H9 (cell line): ENCODE measurements at regions not wholly inside any gene's neighbourhood (a gene's known extent, or its start where the extent isn't known, plus 50 kb on each side); places are given as distances from the start of the nearest gene placed in this dataset.

Experiments used
- DNase-seq: peaks from one replicate; pipeline ENCODE4 v3.0.0-alpha.2; 2017
- H2AFZ ChIP-seq: one replicate; pipeline ENCODE4 v1.6.1; 2013; ENCODE audit warnings: mild to moderate bottlenecking, low read length, control low read depth, moderate library complexity
- H2AK5ac ChIP-seq: 2 replicates; pipeline ENCODE4 v1.6.1; 2013; ENCODE audit warnings: low read length, control low read depth, mixed read lengths; ENCODE audit not compliant: insufficient read length
- H2BK120ac ChIP-seq: one replicate; pipeline ENCODE4 v1.6.1; 2013; ENCODE audit warnings: low read depth, mild to moderate bottlenecking, low read length, control low read depth, inconsistent platforms; ENCODE audit not compliant: poor library complexity, severe bottlenecking
- H2BK12ac ChIP-seq: 2 replicates; pipeline ENCODE4 v1.6.1; 2013; ENCODE audit warnings: low read length, control low read depth, mixed read lengths, low read depth; ENCODE audit not compliant: insufficient read length
- H2BK15ac ChIP-seq: 2 replicates; pipeline ENCODE4 v1.6.1; 2013; ENCODE audit warnings: low read depth, low read length, control low read depth
- H2BK20ac ChIP-seq: one replicate; pipeline ENCODE4 v1.6.1; 2013; ENCODE audit warnings: low read depth, mild to moderate bottlenecking, low read length, control low read depth, inconsistent platforms; ENCODE audit not compliant: poor library complexity, severe bottlenecking
- H2BK5ac ChIP-seq: 2 replicates; pipeline ENCODE4 v1.6.1; 2013; ENCODE audit warnings: low read length, control low read depth, mixed read lengths; ENCODE audit not compliant: insufficient read length
- H3K14ac ChIP-seq: 2 replicates; pipeline ENCODE4 v1.6.1; 2013; ENCODE audit warnings: low read length, control low read depth; ENCODE audit not compliant: insufficient read depth
- H3K18ac ChIP-seq: 2 replicates; pipeline ENCODE4 v1.6.1; 2013; ENCODE audit warnings: low read depth, mild to moderate bottlenecking, mixed read lengths, low read length, control low read depth; ENCODE audit not compliant: insufficient read length
- H3K23ac ChIP-seq: 2 replicates; pipeline ENCODE4 v1.6.1; 2013; ENCODE audit warnings: low read length, control low read depth, mixed read lengths, low read depth; ENCODE audit not compliant: insufficient read length
- H3K23me2 ChIP-seq: 2 replicates; pipeline ENCODE4 v1.6.1; 2013; ENCODE audit warnings: low read depth, mild to moderate bottlenecking, mixed read lengths, low read length, control low read depth; ENCODE audit not compliant: insufficient read length, poor library complexity, severe bottlenecking
- H3K27ac ChIP-seq: 2 replicates; pipeline ENCODE4 v1.5.1; 2013; ENCODE audit warnings: low read length, control low read depth, mixed read lengths, low read depth; ENCODE audit not compliant: insufficient read length
- H3K27me3 ChIP-seq: 2 replicates; pipeline ENCODE4 v1.6.1; 2013; ENCODE audit warnings: low read length, control low read depth, inconsistent platforms; ENCODE audit not compliant: insufficient read depth
- H3K4ac ChIP-seq: 2 replicates; pipeline ENCODE4 v1.6.1; 2013; ENCODE audit warnings: low read depth, mild to moderate bottlenecking, control low read depth, inconsistent platforms, low read length, moderate library complexity
- H3K4me1 ChIP-seq: 2 replicates; pipeline ENCODE4 v1.6.1; 2013; ENCODE audit warnings: low read length, control low read depth, inconsistent platforms; ENCODE audit not compliant: insufficient read depth
- H3K4me2 ChIP-seq: 2 replicates; pipeline ENCODE4 v1.6.1; 2013; ENCODE audit warnings: low read length, control low read depth, mixed read lengths; ENCODE audit not compliant: insufficient read length, insufficient read depth
- H3K56ac ChIP-seq: 2 replicates; pipeline ENCODE4 v1.6.1; 2013; ENCODE audit warnings: low read depth, mild to moderate bottlenecking, mixed read lengths, low read length, control low read depth; ENCODE audit not compliant: insufficient read length
- H3K79me1 ChIP-seq: 2 replicates; pipeline ENCODE4 v1.6.1; 2013; ENCODE audit warnings: low read depth, mild to moderate bottlenecking, moderate library complexity, low read length, control low read depth, inconsistent platforms; ENCODE audit not compliant: insufficient read depth, poor library complexity, severe bottlenecking
- H3K79me2 ChIP-seq: 2 replicates; pipeline ENCODE4 v1.6.1; 2013; ENCODE audit warnings: low read length, control low read depth, inconsistent platforms; ENCODE audit not compliant: insufficient read depth
- H3K9ac ChIP-seq: 2 replicates; pipeline ENCODE4 v1.6.1; 2013; ENCODE audit warnings: low read length, control low read depth, mixed read lengths; ENCODE audit not compliant: insufficient read length; ENCODE audit errors: extremely low read depth
- H3K9me3 ChIP-seq: one replicate; pipeline ENCODE4 v1.6.1; 2013; ENCODE audit warnings: low read depth, low read length, inconsistent platforms; ENCODE audit not compliant: control insufficient read depth
- H3T11ph ChIP-seq: one replicate; pipeline ENCODE4 v1.6.1; 2013; ENCODE audit warnings: mild to moderate bottlenecking, low read length, control low read depth, inconsistent platforms
- H4K20me1 ChIP-seq: one replicate; pipeline ENCODE4 v1.6.1; 2013; ENCODE audit not compliant: control insufficient read depth, insufficient read length, insufficient read depth
- H4K5ac ChIP-seq: 2 replicates; pipeline ENCODE4 v1.6.1; 2013; ENCODE audit warnings: low read depth, mild to moderate bottlenecking, mixed read lengths, low read length, control low read depth; ENCODE audit not compliant: insufficient read length
- H4K8ac ChIP-seq: replicated peaks from 2 replicates; pipeline ENCODE4 v1.6.1; 2013; ENCODE audit warnings: low read length, control low read depth, mixed read lengths, low read depth; ENCODE audit not compliant: insufficient read length
- H4K91ac ChIP-seq: 2 replicates; pipeline ENCODE4 v1.6.1; 2013; ENCODE audit warnings: low read depth, mild to moderate bottlenecking, moderate library complexity, mixed read lengths, low read length, control low read depth; ENCODE audit not compliant: insufficient read length
- H3K27ac Mint-ChIP-seq, 3 experiments: 2 replicates in 2 of 3; 3 replicates in 1 of 3; pipeline ENCODE4 v1.8.0; 2020 to 2021; ENCODE audit warnings: mixed read lengths in 3 of 3, mild to moderate bottlenecking in 1 of 3, moderate library complexity in 1 of 3
- H3K27me3 Mint-ChIP-seq: 2 replicates; pipeline ENCODE4 v1.8.0; 2021; ENCODE audit warnings: low read depth, mild to moderate bottlenecking, moderate library complexity, mixed read lengths
- H3K36me3 Mint-ChIP-seq, 3 experiments: 2 replicates in 2 of 3; 3 replicates in 1 of 3; pipeline ENCODE4 v1.8.0; 2020 to 2021; ENCODE audit warnings: low read depth in 3 of 3, mixed read lengths in 3 of 3; ENCODE audit not compliant: insufficient read depth in 1 of 3
- H3K4me1 Mint-ChIP-seq, 2 experiments: 2 replicates each; pipeline ENCODE4 v1.8.0; 2020; ENCODE audit warnings: mixed read lengths in 2 of 2
- H3K4me3 Mint-ChIP-seq, 2 experiments: 2 replicates in 1 of 2; 3 replicates in 1 of 2; pipeline ENCODE4 v1.8.0; 2020 to 2021; ENCODE audit warnings: mild to moderate bottlenecking in 2 of 2, mixed read lengths in 2 of 2, moderate library complexity in 1 of 2
- H3K9me3 Mint-ChIP-seq, 2 experiments: 2 replicates in 1 of 2; 3 replicates in 1 of 2; pipeline ENCODE4 v1.8.0; 2020; ENCODE audit warnings: mild to moderate bottlenecking in 2 of 2, mixed read lengths in 2 of 2, moderate library complexity in 1 of 2
- CTCF ChIP-seq: fragments of 200-600 bp; sonication (generic); conservative IDR thresholded peaks from 3 replicates; pipeline ENCODE4 v1.8.0; 2021; ENCODE audit warnings: antibody characterized with exemption, mild to moderate bottlenecking
- WGBS: extraction: QIAGEN DNeasy Blood & Tissue Kit; methylation state at CpG from one replicate; pipeline ENCODE4 v1.1.7; 2013; ENCODE audit warnings: missing lambda C conversion rate, low lambda C conversion rate, mixed read lengths; ENCODE audit not compliant: insufficient read length; ENCODE audit errors: extremely low coverage; 5-methylcytosine and 5-hydroxymethylcytosine counted together

- Histone ChIP-seq H4K5ac (no peak overlapping the region), H4K91ac (no peak overlapping the region), H3K23me2 (no peaks in the 10 kb centered on the region), H3K23ac (no peak overlapping the region), H3K27ac (no peak overlapping the region), H3K4me1 (no peaks in the 10 kb centered on the region), H3K4me2 (no peak overlapping the region), H3T11ph (no peak overlapping the region), H3K79me2 (no peaks in the 10 kb centered on the region), H3K18ac (no peak overlapping the region), H3K9ac (no peak overlapping the region), H3K79me1 (no peaks in the 10 kb centered on the region), H3K14ac (no peak overlapping the region), H4K20me1 (no peaks in the 10 kb centered on the region), H3K4ac (no peak overlapping the region), H2BK12ac (no peak overlapping the region), H2AK5ac (no peak overlapping the region), H2BK20ac (no peak overlapping the region), H2AFZ (no peak overlapping the region), H3K9me3 (no peaks in the 10 kb centered on the region), H2BK5ac (no peak overlapping the region), H2BK120ac (no peak overlapping the region), H3K56ac (no peak overlapping the region), H4K8ac (no peak overlapping the region), H3K27me3 (no peaks in the 10 kb centered on the region), H2BK15ac (no peak overlapping the region)
- TF ChIP-seq CTCF = no peak
- Mint-ChIP-seq H3K27ac (peak overlapping the region in 1 of 3 experiments; percentile 80; a peak in 2 of 7 replicates), H3K27me3 (no peaks in the 10 kb centered on the region), H3K4me3 (no peak overlapping the region), H3K9me3 (peaks cover 0 to 2% of the 10 kb centered on the region in 2 experiments; a peak in 3 of 5 replicates), H3K36me3 (peaks cover 0 to 6% (median 0%) of the 10 kb centered on the region in 3 experiments; a peak in 1 of 7 replicates), H3K4me1 (peaks cover 5 to 7% of the 10 kb centered on the region in 2 experiments; a peak in 2 of 4 replicates)
- no peak for DNase-seq
- no CpG with 5 or more reads among the region's 3 CpGs for WGBS
Measured at GRCh38 chr16:76946879-76947278, 244.1 kb upstream of the MON1B start.
